NT2/D1 (cell line): ENCODE measurements at regions not wholly inside any gene's neighbourhood (a gene's known extent, or its start where the extent isn't known, plus 50 kb on each side); places are given as distances from the start of the nearest gene placed in this dataset.

Experiments used
- SUZ12 ChIP-seq: IDR thresholded peaks from 2 replicates; pipeline ENCODE4 v1.6.1; 2011; ENCODE audit not compliant: insufficient read length, insufficient read depth; ENCODE audit errors: extremely low read depth
- YY1 ChIP-seq: IDR thresholded peaks from 2 replicates; pipeline ENCODE4 v1.6.1; 2011; ENCODE audit not compliant: insufficient read length, insufficient read depth
- ZNF274 ChIP-seq: IDR thresholded peaks from 2 replicates; pipeline ENCODE4 v1.6.1; 2011; ENCODE audit warnings: mild to moderate bottlenecking, low read depth, low read length

DNA sequence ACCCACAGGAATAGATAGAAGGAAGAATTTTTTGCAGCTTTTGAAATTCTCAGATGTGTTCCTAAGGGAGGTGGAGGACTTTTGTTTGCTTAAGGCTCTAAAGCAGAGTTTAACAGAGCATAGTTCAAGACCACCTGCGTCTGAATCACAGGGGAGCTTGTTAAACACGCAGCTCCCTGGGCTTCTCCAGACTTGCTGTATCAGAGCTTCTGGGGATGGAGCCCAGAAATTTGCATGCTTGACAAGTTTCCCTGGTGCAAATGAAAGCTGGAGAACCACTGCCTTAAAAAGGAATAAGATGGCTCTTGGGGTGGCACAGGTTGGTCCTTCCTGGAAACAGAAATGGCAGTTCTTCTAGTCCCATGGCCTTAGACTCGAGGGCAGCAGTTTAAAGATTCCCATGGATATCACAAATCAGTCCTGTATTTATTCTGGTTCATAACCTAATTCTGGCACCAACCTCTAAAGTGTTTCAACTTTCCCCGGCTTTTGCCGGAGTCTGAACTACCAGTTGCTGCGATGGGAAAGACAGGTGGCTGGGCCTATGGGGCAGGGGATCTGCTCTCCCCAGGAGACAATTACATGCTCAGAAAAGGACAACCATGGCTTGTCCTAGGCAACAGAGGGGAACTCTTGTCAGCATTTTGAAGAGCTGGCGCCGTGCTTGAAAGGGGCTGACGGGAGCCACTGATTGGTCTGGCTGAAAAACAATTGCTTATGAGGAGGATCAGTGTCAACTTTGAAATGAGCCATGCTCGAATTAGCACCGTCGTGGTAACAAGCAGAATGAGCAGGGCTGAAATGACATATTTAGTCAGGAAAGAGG lies 599.6 kb downstream of the CCDC171 start:
- no peak for TF ChIP-seq SUZ12
- no peak for TF ChIP-seq ZNF274
- no peak for TF ChIP-seq YY1
